ENCODE measurements at regions not wholly inside any gene's neighbourhood (a gene's known extent, or its start where the extent isn't known, plus 50 kb on each side); places are given as distances from the start of the nearest gene placed in this dataset.

DNA sequence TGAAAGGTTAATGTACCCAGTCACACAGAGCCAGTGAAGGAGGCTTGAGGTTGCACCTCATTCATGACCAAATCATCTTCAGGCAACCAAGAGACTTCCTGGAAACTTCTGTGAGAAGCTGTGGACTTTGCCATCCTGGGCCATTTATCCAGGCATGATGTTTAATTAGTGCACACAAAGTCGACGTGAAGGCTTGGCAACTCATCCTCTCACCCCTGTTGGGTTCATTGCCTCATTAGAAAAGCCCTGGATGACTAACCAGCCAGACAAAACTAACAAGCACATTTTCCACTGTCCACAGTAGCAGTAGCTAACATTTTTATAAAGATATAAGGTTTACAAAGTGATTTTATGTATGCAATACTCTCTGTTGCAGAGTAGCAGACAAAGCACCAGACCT is 65.7 kb upstream of the ZNF462 start:
- TF ChIP-seq, protein P1, sequence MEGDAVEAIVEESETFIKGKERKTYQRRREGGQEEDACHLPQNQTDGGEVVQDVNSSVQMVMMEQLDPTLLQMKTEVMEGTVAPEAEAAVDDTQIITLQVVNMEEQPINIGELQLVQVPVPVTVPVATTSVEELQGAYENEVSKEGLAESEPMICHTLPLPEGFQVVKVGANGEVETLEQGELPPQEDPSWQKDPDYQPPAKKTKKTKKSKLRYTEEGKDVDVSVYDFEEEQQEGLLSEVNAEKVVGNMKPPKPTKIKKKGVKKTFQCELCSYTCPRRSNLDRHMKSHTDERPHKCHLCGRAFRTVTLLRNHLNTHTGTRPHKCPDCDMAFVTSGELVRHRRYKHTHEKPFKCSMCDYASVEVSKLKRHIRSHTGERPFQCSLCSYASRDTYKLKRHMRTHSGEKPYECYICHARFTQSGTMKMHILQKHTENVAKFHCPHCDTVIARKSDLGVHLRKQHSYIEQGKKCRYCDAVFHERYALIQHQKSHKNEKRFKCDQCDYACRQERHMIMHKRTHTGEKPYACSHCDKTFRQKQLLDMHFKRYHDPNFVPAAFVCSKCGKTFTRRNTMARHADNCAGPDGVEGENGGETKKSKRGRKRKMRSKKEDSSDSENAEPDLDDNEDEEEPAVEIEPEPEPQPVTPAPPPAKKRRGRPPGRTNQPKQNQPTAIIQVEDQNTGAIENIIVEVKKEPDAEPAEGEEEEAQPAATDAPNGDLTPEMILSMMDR (conservative IDR thresholded peaks at IDR 0.05; ENCODE audit: low read length): no peak
- no peak for TF ChIP-seq EZH2phosphoT487 (IDR thresholded peaks at IDR 0.05; ENCODE audit: borderline replicate concordance)

Measured in Loucy (cell line).